Islet precursor cell (in vitro differentiated cells): ENCODE measurements at regions not wholly inside any gene's neighbourhood (a gene's known extent, or its start where the extent isn't known, plus 50 kb on each side); places are given as distances from the start of the nearest gene placed in this dataset.
A peak's percentile ranks its signal among the peaks of the same experiment; 100 is the strongest.
"Not testable (repeated sequence)": the region's sequence is repeated elsewhere in the genome, so short reads cannot be mapped to it uniquely, and the experiment has no call there.

Experiments
- DNase-seq: peaks from one replicate; pipeline ENCODE4 v3.0.0-alpha.2; 2018

DNA sequence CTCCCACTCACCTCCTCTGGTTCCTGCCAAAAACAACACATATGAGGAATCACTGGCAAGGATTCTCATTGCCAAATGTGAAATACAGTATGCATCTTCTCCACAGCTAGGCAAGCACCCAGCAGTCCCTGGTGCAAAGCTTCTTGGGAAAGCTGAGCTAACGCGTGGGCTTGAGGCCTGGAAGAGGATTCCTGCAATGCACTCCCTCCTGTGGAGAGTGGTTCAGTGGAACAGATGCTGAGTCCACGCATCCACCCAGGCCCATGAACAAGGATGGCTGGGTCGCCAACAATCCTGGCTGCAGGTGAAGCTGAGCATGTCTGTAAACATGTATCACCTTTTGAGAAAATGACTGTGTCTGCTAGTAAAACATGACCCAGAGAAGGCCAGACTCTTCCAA, 113.2 kb upstream of the CHST15 start:
- DNase-seq: no peak

DNA sequence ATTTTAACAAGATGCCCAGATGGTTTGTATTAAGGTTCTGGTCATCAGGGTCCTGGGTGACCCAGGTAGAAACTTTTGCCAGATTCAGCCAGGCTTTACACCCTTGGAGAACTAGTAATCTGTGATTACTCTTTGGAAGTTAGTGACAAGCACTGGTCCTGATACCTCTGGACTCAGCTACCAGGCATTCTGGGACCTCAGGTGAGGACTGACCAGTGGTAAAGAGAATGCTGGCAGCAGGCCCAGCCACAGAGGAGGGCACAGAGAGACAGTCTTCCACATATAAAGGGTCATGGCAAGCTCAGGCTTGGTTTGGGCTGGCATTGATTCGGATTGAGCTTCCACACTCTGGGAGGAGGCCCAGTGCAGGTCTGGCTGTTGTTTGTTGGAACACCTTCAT, 112.0 kb upstream of the CHST15 start:
- peak; percentile 32 for DNase-seq

DNA sequence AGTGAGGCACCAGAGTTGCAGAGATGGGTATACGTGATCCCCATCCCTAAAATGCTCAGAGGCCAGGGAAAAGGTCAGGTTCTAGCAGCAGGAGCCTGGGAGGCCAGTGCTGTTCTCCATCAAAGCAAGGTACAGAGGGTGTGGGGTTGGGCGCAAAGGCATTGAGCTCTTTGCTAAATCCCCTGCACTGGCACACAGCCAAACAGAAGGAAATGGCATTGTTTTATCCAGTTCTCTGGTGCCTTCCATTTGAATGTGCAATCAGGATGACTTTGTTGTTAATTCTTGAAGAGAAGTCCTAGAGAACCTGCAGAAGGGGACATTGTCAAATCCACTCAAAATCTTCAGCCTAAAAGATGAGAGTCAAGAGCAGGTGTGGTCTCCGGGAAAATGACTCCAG, 111.3 kb upstream of the CHST15 start:
- peak; percentile 21 for DNase-seq

DNA sequence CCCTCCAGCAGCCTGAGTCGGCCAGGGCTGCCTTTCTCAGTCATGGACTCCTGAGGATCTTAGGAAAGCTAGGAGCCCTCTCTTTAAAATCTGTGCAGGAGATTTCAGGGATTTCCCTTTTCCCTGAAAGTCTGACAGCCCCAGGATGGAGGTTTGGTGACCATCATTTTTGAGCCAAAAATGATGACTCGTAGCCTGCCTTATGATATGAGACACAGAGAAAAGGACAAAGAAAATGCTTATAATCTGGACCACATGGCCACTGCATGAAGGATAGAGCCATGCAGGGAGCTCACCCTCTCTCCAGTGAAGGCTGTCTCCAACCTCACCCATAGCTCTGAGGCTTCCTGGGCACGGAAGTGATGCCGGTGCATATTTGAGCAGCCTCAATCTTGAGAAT, 106.6 kb upstream of the CHST15 start:
- no peak for DNase-seq

DNA sequence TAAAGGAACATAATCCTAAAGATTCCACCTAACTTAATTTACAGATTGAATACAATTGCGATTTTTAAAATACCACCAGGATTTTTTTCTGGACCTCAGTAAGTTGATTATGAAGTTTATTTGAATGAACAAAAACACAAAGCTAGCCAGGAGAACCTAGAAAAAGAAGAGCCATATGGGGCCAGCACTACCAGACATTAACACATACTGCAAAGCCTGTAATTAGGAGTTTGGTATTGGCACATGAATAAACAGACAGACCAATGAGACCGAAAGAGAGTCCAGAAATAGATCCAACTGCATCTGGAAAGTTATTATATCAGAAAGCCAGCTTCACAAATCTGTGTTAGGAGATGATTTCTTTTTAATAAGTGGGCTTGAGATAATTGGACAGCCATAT, 105.5 kb upstream of the CHST15 start:
- DNase-seq: no peak

DNA sequence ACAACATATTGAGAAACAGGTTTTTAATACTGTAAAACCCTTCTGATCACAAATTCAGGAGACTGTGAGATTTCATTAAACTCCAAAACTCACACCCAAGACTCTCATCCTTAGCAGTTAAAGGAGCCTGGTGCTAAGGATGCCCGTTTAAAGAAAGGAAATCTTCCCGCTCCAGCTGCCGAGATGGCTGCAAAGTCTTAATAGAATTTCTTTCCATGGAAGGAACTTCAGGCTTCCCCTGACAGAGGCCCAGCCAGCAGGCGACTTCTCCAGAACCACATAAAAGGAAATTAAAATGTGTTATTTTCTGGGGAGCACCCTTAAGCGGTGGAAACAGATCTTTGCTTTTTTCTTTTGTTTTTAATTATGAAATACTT, 104.7 kb upstream of the CHST15 start:
- DNase-seq: no peak

DNA sequence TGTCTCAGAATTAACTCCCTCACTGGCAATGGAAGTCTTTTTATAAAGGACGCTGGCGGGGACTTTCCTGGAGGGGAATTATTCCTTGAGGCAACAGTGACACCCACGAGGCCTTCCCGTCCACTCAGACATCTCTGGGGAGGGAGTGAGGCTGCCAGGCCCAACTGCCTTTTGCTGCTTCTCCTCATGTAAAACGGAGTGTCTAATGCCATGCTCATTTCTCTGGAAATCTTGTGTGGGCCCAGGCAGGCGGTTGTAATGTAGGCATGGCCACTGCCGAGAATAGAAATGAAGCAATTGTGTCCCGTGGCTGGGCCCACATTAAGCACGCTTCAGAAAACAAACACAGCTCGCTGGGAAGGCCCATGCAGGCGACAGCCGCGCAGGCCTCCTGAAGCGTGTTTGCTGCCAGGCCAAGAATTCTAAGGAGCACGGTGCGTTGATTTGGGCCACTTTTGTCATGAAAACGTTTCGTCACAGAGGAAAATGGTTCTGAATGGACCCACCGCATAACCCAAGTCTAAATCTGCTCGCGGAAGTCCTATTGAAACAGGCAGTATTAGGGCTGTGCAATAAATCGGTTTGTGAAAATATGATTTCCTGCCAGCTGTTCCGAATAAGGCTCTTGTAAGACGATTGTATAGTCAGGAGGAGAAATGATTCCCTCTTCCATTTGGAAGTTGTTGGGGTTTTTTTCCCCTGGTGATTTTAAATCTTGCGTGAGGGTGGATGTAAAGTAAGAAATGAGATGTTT, 104.2 kb upstream of the CHST15 start:
- no peak for DNase-seq

DNA sequence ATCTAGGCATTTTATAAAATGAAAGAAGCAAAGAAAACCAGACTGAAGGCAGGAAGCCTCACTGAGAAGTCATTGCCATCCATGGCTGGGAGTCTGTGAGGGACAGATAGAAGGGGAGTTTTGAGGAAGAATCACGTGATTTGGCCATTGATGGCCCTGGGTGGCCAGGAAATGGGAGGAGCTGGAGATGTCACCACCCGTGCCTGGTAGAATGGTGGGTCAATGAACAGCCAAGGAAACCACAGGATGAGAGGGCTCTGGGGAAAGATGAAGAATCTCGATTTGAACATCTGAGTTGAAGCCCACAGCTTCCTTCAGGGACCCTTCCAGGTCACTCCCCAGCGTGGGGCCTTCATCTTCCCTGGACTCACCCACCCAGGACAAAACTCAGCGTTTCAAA, 103.3 kb upstream of the CHST15 start:
- no peak for DNase-seq

DNA sequence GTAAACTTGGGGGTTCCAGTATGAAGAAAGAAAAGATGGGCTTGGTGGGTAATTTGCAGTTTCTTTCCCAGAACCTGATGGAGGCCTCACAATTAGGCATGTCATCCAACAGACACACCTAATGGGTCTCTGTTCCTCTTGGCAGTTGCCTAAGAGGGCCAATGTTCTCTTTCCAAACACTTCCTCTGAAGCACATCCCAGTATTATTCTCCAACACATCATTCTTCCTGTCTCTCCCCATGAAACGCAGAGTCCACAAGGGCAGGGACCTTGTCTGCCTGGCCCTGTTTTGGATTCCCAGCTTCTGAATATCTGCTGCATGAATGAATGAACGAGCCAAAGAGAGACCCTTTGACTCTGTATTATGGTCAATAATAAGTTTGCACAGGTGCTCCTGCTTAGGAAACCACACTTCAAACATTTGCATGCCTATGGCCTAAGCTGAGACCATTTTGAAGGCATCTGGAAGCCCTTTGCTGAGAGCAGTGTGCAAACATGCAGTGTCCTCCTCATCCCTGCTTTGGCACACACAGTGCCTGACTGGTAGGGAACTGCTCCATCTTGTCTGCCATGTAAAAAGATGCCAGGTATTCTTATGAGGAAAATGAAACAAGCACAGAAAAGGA, 100.9 kb upstream of the CHST15 start:
- no peak for DNase-seq

DNA sequence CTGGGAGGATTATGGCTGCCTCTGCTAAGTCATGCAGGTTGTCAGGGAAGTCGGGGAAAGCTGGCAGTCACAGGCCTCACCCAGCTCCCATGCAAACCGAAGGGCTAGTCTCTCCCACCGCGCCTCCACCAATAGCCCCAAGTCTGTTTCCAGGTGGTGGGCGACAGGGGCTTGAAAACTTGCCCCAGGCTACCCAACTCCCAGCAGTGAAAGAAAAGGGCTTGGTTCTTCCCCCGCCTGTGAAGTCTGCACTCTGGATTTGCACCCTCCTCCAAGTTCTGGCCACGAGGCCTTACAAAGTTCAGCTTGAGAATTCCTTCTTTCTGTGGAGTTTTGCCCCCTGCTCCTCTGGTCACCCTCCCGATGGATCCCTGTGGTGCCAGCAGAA, 99.9 kb upstream of the CHST15 start:
- no peak for DNase-seq

DNA sequence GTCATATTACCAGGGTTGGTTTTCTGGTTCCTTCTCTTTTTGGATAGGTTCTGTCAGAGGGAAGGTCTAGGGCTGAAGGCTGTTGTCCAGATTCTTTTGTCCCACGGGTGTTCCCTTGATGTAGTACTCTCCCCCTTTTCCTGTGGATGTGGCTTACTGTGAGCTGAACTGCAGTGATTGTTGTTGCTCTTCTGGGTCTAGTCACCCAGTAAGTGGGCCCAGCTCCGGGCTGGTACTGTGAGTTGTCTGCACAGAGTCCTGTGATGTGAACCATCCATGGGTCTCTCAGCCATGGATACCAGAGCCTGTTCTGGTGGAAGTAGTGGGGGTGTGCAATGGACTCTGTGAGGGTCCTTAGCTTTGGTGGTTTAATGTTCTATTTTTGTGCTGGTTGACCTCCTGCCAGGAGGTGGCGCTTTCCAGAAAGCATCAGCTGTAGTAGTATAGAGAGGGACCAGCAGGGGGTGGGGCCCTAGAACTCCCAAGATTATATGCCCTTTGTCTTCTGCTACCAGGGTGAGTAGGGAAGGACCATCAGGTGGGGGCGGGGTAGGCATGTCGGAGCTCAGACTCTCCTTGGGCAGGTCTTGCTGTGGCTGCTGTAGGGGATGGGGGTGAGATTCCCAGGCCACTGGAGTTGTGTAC, 99.4 kb upstream of the CHST15 start:
- DNase-seq: not testable (repeated sequence)

DNA sequence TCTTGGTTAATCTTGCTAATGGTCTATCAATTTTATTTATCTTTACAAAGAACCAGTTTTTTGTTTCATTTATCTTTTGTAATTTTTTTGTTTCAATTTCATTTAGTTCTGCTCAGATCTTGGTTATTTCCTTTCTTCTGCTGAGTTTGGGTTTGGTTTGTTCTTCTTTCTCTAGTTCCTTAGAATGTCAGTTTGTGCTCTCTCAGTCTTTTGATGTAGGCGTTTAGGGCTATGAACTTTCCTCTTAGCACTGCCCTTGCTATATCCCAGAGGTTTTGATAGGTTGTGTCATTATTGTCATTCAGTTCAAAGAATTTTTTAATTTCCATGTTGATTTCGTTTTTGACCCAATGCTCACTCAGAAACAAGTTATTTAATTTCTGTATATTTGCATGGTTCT, 97.1 kb upstream of the CHST15 start:
- DNase-seq: not testable (repeated sequence)

DNA sequence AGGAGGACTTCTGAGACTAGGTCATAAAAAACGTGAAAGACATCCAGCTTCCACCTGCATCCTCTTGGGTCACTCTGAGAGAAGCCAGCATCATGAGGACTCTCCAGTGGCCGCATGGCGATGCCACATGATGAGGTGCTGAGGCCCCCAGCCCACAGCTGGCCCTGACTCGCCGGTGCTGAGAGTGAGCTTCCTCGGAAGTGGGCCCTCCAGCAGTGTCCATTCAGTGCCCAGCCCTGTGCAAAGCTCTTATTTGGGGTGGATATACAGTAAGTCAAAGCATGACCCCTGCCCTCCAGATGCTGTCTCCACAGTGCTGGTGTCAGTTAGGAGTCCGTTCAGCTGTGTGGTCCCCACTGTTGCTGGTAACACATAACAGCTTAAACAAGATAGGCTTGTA, 93.6 kb upstream of the CHST15 start:
- peak; percentile 50 for DNase-seq

DNA sequence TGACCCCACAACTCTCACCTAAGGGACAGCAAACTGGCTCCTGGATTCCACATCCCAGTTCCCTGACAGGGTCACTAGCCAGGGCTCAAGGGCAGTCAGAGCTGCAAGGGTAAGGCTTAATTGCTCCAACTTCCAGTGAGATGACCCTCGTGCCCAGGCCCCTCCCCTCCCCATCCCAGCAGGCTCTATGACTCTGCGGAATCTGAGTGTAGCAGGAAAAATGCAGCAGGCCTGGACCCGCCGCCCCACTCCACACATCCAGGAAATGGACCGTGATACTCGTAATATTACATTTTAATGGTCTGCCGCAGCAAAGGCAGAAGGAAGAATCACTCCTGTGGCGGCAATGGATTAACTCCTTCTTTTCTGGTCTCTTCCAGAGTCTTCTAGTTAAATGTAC, 91.7 kb upstream of the CHST15 start:
- peak; percentile 65 for DNase-seq

DNA sequence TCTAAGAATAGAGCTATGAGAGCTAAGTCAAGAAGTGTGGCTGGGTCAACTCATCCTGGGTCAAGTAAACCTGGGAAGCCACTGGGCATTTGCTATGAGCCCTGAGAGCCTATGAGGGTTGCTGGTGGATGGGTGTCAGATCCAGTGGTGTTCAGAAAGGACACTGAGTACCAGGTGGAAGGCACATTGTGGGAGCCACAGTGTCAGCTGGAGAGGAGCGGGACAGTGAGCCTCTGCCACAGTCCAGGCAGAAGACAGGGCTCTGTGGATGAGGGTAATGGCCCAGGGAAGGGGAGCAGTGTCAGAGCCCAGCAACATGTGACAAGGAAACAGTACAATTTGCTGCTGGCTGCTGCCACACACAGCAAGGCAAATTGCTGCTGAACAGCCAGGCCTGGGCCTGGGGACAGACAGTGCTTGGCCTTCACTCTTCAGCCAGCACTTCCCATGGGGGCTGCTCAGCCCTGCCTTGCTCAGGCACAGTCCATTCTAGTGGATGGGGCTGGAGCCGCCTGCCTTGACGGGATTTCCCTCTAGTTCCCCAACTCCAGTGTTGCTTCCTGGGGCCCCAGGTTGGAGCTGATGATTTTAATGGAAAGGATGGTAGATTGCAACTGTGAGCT, 90.9 kb upstream of the CHST15 start:
- peak; percentile 46 for DNase-seq

DNA sequence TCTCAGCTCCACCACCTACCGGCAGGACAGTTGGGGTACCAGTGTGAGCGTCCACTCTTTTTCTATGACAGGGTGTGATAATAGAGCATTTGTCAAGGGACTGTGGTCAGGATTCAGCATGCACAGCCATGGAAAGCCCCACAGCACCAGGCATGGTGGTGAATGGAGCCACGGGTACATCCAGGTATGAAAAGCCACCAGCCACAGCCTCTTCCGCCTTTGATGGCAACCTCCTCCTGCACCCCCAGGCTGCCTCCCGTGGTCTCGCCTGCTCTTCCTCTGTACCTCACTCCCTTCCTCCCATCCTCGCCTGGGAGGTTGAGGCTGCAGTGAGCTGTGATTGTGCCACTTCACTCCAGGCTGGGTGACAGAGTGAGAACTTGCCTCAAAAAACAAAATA, 90.2 kb upstream of the CHST15 start:
- no peak for DNase-seq

DNA sequence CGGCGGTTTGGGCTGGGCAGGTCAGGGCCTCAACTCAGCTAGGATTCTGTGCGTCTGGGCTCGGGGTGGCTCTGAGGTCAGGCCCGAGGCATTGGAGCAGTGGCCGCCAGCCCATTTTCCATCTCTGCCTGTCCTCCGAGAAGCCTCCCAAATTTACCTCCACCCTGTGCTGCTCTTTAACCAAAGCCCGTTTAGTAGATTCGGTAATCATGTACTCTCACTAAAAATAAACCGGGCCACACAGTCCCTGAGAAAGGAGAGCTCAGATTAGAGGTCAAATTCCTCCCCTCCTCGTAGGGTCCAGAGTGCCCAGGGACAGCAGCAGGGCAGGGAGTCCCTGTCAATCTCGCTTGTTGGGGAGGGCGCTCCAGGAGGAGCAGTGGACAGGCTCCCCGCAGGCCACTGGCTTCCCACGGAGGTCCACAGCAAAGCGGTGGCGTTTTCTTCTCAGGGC, 88.7 kb upstream of the CHST15 start:
- peak; percentile 38 for DNase-seq

DNA sequence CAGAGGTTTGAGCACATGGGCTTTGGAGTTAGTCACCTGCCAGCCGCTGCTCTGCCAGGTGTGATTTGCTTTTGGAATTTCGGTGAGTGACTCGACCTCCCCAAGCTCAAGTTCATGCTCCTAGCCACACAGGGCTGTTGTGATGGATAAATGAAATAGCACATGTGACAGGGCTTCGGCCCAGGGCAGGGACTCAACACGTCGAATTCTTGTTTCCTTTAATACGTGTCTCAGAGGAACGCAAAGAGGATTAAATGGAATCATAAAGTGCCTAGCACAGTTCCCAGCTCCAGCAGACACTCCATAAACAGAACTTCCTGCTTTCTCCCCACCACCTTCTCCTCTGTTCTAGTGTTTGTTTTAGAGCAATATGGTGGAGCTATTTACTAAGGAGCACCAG, 88.3 kb upstream of the CHST15 start:
- peak; percentile 23 for DNase-seq

DNA sequence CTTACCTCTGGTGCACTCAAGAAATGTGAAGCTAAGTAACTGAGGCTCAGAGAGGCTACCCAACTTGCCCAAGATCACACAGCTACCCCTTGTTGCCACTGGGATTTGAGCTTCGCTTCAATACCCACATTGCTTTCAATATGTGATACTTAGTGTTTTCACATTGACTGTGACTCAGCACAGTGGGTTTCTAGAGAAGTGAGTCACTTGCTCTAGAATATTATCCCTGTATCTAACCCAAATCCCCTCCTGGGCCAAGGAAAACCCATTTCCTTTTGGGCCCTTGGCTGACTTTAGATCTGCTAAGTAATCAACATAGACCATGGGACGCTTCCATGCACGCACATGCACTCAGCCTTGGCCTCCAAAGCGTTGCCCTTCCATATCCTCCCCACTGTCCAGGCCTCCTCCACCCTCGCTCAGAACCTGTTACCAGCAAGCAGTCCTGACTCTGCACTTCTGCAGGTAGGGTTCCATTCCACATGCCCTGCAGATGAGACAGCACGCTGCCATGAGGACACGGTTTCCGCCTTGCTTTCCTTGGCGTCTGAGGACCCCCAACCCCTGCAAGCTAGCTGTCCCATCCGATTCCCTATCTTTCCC, 87.7 kb upstream of the CHST15 start:
- DNase-seq: peak; percentile 43

DNA sequence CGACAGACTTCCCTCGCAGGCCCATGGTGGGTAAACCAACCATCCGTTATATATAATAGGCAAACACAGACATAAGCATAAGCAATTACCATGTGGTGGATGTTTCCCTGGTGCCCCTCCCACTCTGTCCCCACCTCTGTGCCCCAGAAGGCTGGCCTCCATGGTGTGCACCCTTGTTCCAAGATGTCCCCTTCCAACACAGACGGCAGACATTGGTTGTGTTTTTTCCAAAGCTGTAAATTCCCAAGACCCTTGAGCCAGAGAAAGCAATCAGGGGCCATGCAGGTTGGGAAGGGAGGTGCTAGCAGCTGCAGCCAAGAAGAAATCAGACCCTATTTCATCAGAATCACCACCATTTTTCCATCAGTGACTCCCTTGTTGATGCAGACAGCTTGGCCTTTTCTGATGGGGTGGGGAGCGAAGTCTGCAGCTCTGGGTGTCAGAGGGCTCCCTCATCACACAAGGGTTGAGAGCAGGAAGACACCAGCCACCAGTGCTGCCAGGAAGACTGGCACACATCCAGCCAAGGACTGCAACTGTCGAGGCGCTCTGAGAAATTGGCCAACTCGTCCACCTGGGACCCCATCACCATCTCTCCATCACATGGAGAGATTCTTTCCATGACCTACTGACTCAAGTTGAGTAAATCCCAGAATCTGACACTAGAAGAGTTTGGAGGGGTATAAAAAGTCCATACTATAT, 86.8 kb upstream of the CHST15 start:
- peak; percentile 33 for DNase-seq

DNA sequence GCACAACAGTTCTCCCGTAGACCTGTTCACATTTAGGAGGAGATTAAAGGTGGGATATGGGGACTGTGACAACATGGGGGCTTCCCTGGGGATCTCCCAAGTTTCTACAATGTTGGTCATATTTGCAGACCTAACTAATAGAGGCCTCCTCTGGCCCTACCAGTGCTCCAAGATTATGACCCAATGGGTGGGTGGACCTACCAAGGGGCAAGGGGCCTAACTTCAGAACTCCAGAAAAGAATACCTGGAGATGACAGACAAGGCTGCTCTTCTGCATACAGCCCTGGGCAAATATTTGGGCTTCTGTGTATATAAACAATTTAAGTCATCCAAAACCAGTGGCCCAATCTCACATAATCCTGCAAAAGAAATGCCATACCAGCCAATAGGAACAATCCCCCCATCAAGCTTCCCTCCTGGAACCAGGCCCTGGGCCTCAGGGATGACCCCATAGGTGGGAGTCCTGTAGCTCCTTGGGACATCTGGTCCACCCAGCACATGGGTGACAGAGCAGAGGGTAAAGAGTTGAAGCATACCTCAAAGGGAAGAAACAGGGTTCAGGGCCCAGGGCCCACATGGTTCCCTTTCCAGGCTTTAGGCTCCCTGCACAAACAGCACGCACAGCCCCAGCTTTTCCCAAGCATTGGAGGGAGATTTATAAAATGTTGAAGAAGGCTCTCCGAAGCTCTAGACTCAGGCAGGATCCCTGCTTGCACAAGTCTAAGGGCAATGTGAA, 86.1 kb upstream of the CHST15 start:
- DNase-seq: peak; percentile 17

DNA sequence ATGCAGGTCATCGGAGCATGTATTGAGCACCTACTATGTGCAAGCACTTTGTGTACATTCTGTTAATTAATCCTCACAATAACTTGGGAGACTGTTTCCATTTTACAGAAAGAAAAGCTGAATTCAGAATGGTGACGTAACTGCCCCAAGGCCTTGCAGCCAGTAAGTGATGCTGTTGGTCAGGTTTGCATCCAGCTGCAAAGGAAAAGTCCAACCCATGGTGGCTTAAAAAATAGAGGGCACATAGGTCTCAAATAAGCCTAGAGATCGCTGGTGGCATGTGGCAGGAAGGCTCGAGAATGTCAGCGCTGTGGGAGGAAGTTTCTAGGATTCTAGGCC, 83.8 kb upstream of the CHST15 start:
- no peak for DNase-seq
